T-helper 17 cell (primary cell): ENCODE measurements at regions not wholly inside any gene's neighbourhood (a gene's known extent, or its start where the extent isn't known, plus 50 kb on each side); places are given as distances from the start of the nearest gene placed in this dataset.
"Not testable (repeated sequence)": the region's sequence is repeated elsewhere in the genome, so short reads cannot be mapped to it uniquely, and the experiment has no call there.

ENCODE experiments used
- ATAC-seq: fragments of 150-1000 bp; cut with Tn5 transposase; 2 replicates; pipeline ENCODE4 v1.10.0; 2021; ENCODE audit warnings: mild to moderate bottlenecking, moderate library complexity
- DNase-seq, 3 donors: peaks; one replicate each; pipeline versions ENCODE4 v3.0.0 to v3.0.0-alpha.2; 2020 to 2021
- H3K9me3 ChIP-seq: one replicate; pipeline ENCODE4 v1.7.0; 2013; ENCODE audit warnings: low read length, mild to moderate bottlenecking; ENCODE audit not compliant: control insufficient read depth, poor library complexity, severe bottlenecking
- H3K27ac Mint-ChIP-seq: one replicate; pipeline ENCODE4 v1.8.0; 2022; ENCODE audit warnings: mild to moderate bottlenecking, moderate library complexity, mixed read lengths
- H3K27me3 Mint-ChIP-seq: one replicate; pipeline ENCODE4 v1.8.0; 2022; ENCODE audit warnings: mixed read lengths
- H3K36me3 Mint-ChIP-seq: one replicate; pipeline ENCODE4 v1.8.0; 2022; ENCODE audit warnings: low read depth, mixed read lengths
- H3K4me1 Mint-ChIP-seq: one replicate; pipeline ENCODE4 v1.8.0; 2022; ENCODE audit warnings: mild to moderate bottlenecking, mixed read lengths
- H3K4me3 Mint-ChIP-seq: one replicate; pipeline ENCODE4 v1.8.0; 2022; ENCODE audit warnings: mild to moderate bottlenecking, moderate library complexity, mixed read lengths

DNA sequence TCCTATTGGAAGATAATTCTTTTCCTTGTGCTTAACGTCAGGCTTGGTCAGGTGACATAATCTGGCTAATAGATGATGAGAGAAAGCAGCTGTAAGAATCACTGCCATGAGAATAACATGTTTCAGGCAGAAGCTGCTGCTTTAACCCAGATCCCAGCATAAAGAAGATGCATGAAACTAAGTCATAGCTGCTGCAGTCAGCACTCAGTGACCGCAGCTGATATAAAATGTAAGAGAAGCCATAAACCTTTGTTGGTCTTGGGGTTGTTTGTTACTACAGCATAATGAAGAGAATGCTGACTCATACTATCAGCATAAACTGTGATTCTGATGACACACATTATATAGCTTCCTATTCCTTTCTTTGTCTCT lies 274.3 kb upstream of the TRIB2 start:
- DNase-seq (no peak), ATAC-seq (peak; percentile 74)
- Mint-ChIP-seq H3K36me3 (no peaks in the 10 kb centered on the region), H3K4me1 (peaks cover 19% of the 10 kb centered on the region), H3K4me3 (peak overlapping the region; percentile 52), H3K27me3 (no peaks in the 10 kb centered on the region), H3K27ac (peak overlapping the region; percentile 86)
- H3K9me3 ChIP-seq: peaks cover 3% of the 10 kb centered on the region

DNA sequence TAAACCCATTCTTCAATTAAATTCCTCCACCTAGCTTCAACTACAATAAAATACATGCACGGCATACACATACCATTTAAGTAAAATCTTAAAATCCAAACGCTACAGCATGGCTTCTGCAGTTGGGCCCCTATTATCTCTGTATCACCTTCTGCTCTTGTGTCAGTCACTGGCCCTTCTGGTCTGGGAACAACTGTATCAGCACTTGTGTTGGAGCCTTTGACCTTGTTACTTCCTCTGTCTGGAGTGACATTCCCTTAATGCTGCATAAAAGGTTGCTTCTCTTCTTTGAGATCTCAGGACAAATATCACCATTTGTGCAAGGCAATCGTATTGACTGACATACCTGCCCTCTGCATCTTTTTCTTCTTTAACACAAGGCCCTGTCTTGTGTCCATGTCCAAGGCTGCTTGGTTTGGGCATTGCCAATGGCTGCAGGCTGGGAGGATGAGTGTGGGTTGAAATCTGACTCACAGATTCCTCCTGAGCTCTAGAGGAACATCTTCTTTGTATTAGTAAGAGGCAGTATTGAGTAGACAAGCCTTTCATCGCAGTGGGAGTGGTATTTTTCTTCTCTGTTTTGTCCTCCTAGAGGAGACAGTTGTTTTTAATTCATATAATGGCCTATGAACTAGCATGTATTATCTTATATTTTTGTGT lies 267.8 kb upstream of the TRIB2 start:
- ATAC-seq: no peak
- H3K36me3 Mint-ChIP-seq: peaks cover 2% of the 10 kb centered on the region

DNA sequence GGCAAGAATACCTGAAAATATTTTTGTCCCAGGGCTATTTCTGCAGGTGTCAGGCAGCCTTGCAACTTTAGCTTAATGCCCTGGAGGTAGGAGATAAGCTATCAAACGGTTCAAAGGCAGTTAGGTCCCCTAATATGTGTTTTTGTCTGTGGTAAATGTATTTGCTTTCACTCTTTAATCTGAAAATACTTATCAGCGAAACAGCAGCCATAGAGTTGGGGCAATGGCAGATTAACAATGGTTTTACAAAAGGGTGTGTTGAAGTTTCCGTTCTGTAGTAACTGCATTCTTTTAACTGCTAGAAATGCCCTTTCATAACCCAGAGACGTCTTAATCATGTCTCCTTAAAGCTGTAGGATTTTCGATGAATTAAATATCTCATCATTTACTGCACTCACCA lies 265.0 kb upstream of the TRIB2 start:
- peaks cover 20% of the 10 kb centered on the region for H3K4me1 Mint-ChIP-seq

More for the DNA sequence above, 267.8 kb upstream of the TRIB2 start:
- Mint-ChIP-seq H3K27ac (no peak overlapping the region), H3K27me3 (no peaks in the 10 kb centered on the region), H3K4me3 (no peak overlapping the region), H3K4me1 (peaks cover 17% of the 10 kb centered on the region)
- no peak for DNase-seq
- peaks cover 3% of the 10 kb centered on the region for H3K9me3 ChIP-seq

DNA sequence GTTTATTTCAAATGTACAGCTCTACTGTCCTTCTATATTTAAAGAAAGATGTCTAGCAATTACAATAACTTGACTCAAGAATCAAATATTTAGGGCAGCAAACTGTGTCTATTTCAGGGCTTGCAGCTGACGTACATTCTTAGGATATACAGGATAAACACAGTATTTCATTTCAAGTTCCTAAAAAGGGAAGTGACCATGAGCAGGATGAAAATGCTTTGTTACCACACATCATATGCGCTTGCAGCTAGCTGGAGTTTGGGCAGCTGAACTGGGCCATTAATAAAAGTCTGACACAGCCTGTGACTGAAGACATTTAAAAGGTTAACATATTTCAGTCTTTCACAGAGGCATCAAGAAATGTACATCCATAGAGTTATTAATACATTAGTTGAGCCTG lies 264.6 kb upstream of the TRIB2 start:
- H3K9me3 ChIP-seq: no peaks in the 10 kb centered on the region
- H3K4me3 Mint-ChIP-seq: peak overlapping the region; percentile 75
- no peak for DNase-seq
- ATAC-seq: no peak
- H3K27me3 Mint-ChIP-seq: no peaks in the 10 kb centered on the region
- peak overlapping the region; percentile 88 for H3K27ac Mint-ChIP-seq
- peaks cover 2% of the 10 kb centered on the region for H3K36me3 Mint-ChIP-seq
- peaks cover 22% of the 10 kb centered on the region for H3K4me1 Mint-ChIP-seq

More for the DNA sequence above, 265.0 kb upstream of the TRIB2 start:
- Mint-ChIP-seq H3K4me3 (peak overlapping the region; percentile 75), H3K36me3 (peaks cover 2% of the 10 kb centered on the region), H3K27me3 (no peaks in the 10 kb centered on the region), H3K27ac (peak overlapping the region; percentile 88)
- DNase-seq: no peak
- peak; percentile 57 for ATAC-seq
- no peaks in the 10 kb centered on the region for H3K9me3 ChIP-seq

DNA sequence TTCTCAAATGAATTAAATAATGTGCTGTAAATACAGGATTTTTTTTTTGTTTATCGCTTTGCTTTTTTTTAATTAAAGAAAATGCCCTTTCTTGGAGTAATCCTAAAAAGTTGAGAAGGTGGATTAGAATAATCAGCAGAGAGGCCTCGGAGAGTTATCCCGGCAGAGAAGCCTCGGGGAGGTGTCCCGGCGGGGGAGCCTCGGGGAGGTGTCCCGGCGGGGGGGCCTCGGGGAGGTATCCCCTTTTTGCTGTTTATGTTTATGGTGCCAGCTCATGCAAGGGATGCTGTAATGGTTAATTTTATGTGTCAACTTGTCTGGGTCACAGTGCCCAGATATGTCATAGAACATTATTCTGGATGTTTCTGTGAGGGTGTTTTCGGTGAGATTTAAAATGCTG lies 263.0 kb upstream of the TRIB2 start:
- no peaks in the 10 kb centered on the region for H3K27me3 Mint-ChIP-seq
- DNase-seq: no peak
- peak overlapping the region; percentile 43 for H3K27ac Mint-ChIP-seq
- peaks cover 27% of the 10 kb centered on the region for H3K4me1 Mint-ChIP-seq
- no peaks in the 10 kb centered on the region for H3K9me3 ChIP-seq
- no peak for ATAC-seq
- H3K36me3 Mint-ChIP-seq: no peaks in the 10 kb centered on the region
- no peak overlapping the region for H3K4me3 Mint-ChIP-seq

DNA sequence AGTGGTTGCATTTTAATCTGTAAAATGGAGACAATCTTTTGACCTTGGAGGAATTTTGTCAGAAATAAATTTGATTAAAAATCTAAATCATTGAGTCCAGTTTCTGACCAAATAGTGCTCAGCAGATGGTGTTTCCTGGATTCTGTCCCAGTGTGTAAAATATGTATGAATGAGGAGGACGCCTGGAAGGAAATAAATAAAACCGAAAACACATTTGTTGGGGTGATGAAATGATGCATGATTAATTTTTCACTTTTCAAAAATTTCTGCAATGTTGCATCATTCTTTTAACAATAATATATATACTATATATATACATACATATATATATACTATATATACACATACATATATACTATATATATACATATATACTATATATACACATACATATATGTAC lies 261.1 kb upstream of the TRIB2 start:
- DNase-seq: no peak
- H3K4me3 Mint-ChIP-seq: no peak overlapping the region
- H3K27me3 Mint-ChIP-seq: no peaks in the 10 kb centered on the region
- H3K27ac Mint-ChIP-seq: no peak overlapping the region
- H3K9me3 ChIP-seq: no peaks in the 10 kb centered on the region
- ATAC-seq: no peak
- peaks cover 23% of the 10 kb centered on the region for H3K4me1 Mint-ChIP-seq
- H3K36me3 Mint-ChIP-seq: no peaks in the 10 kb centered on the region

DNA sequence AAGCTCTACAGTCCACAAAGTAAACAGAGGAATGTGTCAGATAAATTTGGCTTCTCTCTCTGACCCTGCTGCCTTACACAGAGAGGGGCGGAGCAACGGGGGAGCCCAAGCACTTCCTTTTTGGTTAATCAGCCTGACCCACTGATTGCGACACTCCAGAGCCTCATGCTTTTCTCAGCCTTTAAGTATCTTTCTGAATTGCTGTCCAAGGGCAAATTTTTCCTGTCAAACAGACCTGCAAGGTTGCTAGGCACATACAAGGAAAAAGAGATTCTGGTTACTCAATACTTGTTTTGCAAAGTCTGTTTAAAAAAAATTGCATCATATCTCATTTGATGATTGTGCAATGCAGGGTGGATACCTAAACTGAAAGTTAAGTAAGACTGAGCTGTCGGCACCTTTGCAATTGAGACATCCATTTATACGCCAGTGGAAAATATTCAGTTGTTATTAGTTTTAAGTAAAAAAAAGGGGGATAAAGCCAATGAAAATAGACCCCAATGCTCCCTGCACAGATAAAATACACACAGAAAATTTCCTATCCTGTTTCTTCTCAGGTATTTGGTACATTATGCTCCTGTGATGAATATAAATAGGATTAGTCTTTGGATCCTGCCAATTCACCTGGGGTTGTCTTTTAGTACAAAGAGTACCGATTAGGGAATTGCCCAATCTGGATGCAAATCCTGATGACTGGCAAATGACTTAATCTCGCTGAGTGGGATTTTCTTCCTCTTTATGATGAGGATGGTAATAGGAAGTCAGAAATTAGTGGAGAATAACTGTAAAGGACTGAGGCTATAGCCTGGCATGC lies 260.2 kb upstream of the TRIB2 start:
- Mint-ChIP-seq H3K27me3 (no peaks in the 10 kb centered on the region), H3K4me1 (peaks cover 20% of the 10 kb centered on the region), H3K27ac (peak overlapping the region; percentile 87), H3K36me3 (no peaks in the 10 kb centered on the region), H3K4me3 (peak overlapping the region; percentile 84)
- ATAC-seq (peak; percentile 83), DNase-seq (peak in 1 of 3 donors; percentile 21)
- H3K9me3 ChIP-seq: no peaks in the 10 kb centered on the region

DNA sequence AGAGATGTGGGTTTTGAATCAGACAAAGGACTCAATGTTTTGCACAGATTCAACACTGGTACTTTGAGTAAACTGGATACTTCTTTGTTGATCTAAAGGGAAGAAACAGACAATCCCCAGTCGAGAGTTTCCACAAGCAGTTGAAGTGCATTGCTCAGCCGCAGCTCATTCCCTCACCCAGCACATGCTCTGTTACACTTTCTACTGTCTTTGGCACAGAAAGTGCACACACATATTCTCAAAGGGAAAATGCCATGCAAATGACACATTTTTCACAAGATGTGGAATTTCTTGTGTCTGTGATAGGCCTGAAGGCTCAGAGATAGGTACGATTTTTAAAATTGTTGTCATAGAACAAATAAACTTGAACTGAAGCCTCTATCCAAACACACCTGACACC lies 258.9 kb upstream of the TRIB2 start:
- Mint-ChIP-seq H3K27ac (peak overlapping the region; percentile 87), H3K4me1 (peaks cover 10% of the 10 kb centered on the region), H3K27me3 (no peaks in the 10 kb centered on the region), H3K4me3 (no peak overlapping the region), H3K36me3 (no peaks in the 10 kb centered on the region)
- no peak for DNase-seq
- H3K9me3 ChIP-seq: no peaks in the 10 kb centered on the region
- ATAC-seq: no peak

DNA sequence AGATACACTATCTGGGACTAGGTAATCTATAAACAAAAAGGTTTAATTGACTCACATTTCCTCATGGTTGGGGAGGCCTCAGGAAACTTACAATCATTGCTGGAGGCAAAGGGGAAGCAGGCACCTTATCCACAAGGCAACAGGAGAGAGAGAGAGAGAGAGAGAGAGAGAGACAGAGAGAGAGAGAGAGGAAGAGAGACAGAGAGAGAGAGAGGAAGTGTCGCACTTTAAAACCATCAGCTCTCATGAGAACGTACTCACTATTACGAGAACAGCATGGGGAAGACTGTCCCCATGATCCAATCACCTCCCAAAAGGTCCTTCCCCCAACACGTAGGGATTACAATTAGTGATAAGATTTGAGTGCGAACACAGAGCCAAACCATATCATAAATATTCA lies 253.5 kb upstream of the TRIB2 start:
- DNase-seq (no peak), ATAC-seq (no peak)
- H3K27me3 Mint-ChIP-seq: no peaks in the 10 kb centered on the region
- H3K36me3 Mint-ChIP-seq: no peaks in the 10 kb centered on the region
- peak overlapping the region; percentile 12 for H3K27ac Mint-ChIP-seq
- H3K9me3 ChIP-seq: no peaks in the 10 kb centered on the region
- peak overlapping the region; percentile 46 for H3K4me3 Mint-ChIP-seq
- peaks cover 5% of the 10 kb centered on the region for H3K4me1 Mint-ChIP-seq

DNA sequence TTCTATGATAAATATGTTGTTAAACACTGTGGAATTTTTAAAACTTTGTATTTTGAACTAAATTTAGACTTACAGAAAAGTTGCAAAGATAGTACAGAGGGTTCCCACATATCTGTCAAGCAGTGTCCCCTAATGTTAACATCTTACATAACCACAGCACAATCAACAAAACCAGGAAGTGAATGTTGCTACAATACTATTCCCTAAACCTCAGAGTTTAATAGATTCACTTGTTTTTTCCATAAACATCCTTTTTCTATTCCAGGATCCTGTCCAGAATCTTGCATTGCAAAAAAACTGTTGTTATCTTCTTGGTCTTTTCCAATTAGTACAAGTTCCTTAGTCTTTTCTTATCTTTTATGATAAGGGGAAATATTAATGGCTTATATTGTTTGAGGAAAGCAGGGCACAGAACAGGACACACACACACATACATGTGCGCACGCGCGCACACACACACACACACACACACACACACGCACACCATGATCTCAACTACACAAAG lies 251.1 kb upstream of the TRIB2 start:
- Mint-ChIP-seq H3K4me1 (peaks cover 5% of the 10 kb centered on the region), H3K4me3 (no peak overlapping the region), H3K27ac (no peak overlapping the region), H3K36me3 (no peaks in the 10 kb centered on the region), H3K27me3 (no peaks in the 10 kb centered on the region)
- DNase-seq: no peak
- no peak for ATAC-seq
- no peaks in the 10 kb centered on the region for H3K9me3 ChIP-seq

DNA sequence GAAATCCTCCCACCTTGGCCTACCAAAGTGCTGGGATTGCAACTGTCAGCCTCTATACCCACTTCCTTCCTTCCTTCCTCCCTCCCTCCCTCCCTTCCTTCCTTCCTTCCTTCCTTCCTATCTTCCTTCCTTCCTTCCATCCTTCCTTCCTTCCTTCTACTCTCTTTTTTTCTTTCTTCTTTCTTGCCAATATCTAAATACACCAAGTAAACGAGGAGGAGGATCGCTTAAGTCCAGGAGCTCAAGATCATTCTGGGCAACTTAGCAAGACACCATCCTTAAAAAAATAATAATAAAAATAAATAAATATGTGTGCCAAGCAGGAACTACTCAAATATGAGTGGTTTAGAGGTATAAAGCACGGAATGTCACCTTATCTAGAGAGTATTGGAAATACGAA lies 249.4 kb upstream of the TRIB2 start:
- H3K27me3 Mint-ChIP-seq: no peaks in the 10 kb centered on the region
- no peaks in the 10 kb centered on the region for H3K36me3 Mint-ChIP-seq
- ATAC-seq: no peak
- no peak for DNase-seq
- no peak overlapping the region for H3K27ac Mint-ChIP-seq
- H3K4me3 Mint-ChIP-seq: no peak overlapping the region
- H3K9me3 ChIP-seq: no peaks in the 10 kb centered on the region
- H3K4me1 Mint-ChIP-seq: peaks cover 5% of the 10 kb centered on the region

DNA sequence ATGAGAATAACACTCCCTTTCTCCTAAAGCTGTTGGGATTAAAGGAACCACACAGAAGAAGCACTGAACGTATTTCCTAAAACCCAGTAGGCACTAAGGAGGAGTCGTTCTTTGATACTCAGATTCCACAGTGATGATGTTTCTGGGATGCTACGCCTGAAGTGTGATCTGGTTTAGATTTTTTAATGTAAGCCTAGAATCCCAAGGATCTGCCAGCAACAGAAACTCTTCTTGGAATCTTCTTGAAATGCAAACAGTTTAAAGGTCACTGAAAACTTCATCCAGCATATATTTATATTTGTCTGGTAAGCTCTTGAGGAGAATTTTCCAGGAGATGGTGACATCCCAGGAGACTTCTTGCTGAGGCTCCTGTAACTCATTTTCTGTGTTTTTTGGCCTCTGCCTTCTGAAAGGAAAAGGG lies 247.6 kb upstream of the TRIB2 start:
- Mint-ChIP-seq H3K4me1 (peaks cover 5% of the 10 kb centered on the region), H3K4me3 (no peak overlapping the region), H3K36me3 (peaks cover 1% of the 10 kb centered on the region), H3K27ac (no peak overlapping the region), H3K27me3 (no peaks in the 10 kb centered on the region)
- ATAC-seq (no peak), DNase-seq (no peak)
- no peaks in the 10 kb centered on the region for H3K9me3 ChIP-seq

DNA sequence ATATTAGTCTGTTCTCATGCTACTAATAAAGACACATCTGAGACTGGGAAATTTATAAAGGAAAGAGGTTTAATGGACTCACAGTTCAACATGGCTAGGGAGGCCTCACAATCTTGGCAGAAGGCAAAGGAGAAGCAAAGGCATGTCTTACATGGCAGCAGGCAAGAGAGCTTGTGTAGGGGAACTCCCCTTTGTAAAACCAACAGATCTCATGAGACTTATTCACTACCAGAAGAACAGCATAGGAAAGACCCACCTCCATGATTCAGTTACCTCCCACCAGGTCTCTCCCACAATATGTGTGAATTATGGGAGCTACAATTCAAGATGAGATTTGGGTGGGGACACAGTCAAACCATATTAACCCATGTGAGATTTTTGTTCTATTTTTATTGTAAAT lies 244.5 kb upstream of the TRIB2 start:
- H3K9me3 ChIP-seq, ATAC-seq, H3K27me3 Mint-ChIP-seq, H3K27ac Mint-ChIP-seq, H3K36me3 Mint-ChIP-seq, H3K4me3 Mint-ChIP-seq, DNase-seq, H3K4me1 Mint-ChIP-seq: not testable (repeated sequence)
